ENCODE measurements at regions not wholly inside any gene's neighbourhood (a gene's known extent, or its start where the extent isn't known, plus 50 kb on each side); places are given as distances from the start of the nearest gene placed in this dataset.

- ATAC-seq (no peak), DNase-seq (ENCODE audit: low read depth, low spot score) (no peak), FAIRE-seq (no peak)
- ChIA-PET CTCF (no interaction called here), POLR2A (no interaction called here), RAD21 (ENCODE audit: unreplicated experiment) (no interaction called here), SMC1A (ENCODE audit: uncharacterized antibody, unreplicated experiment) (no interaction called here)
- H3K79me2 ChIP-seq (ENCODE audit: control insufficient read depth, insufficient read depth, low read length): no peaks in the 10 kb centered on the region
- no peak overlapping the region for H2AFZ ChIP-seq (ENCODE audit: control insufficient read depth, low read depth, low read length)
- no peaks in the 10 kb centered on the region for H4K20me1 ChIP-seq (ENCODE audit: control insufficient read depth, insufficient read depth)
- TF ChIP-seq SMAD5 (IDR thresholded peaks at IDR 0.05; ENCODE audit: low read depth): no peak
- TF ChIP-seq RFX5 (IDR thresholded peaks at IDR 0.05; ENCODE audit: low read depth, low read length): no peak
- no peak for TF ChIP-seq TCF7 (IDR thresholded peaks at IDR 0.05; ENCODE audit: borderline replicate concordance)
- TF ChIP-seq KLF5 (IDR thresholded peaks at IDR 0.05; ENCODE audit: partially characterized antibody): no peak
- TF ChIP-seq PAX5 (IDR thresholded peaks at IDR 0.05; ENCODE audit: borderline replicate concordance, low read depth, low read length): no peak
- TF ChIP-seq CHD2 (IDR thresholded peaks at IDR 0.05; ENCODE audit: borderline replicate concordance, low read depth, low read length): no peak
- no peak for TF ChIP-seq SUZ12 (IDR thresholded peaks at IDR 0.05; ENCODE audit: unreplicated experiment)
- no peak for TF ChIP-seq ZNF622 (IDR thresholded peaks at IDR 0.05)
- no peak for TF ChIP-seq ZBTB33 (IDR thresholded peaks at IDR 0.05)
- BruUV-seq (replicated peaks): no TSS peak
- no peaks in the 10 kb centered on the region for H3K9me3 ChIP-seq (replicated peaks; ENCODE audit: control insufficient read depth, insufficient read depth, low read length)
- H3K27ac ChIP-seq (ENCODE audit: control insufficient read depth, insufficient read depth): no peak overlapping the region
- no peak overlapping the region for H3K9ac ChIP-seq (ENCODE audit: control insufficient read depth, insufficient read depth, low read length)
- no peaks in the 10 kb centered on the region for H3K27me3 ChIP-seq (replicated peaks in 1 of 2; ENCODE audit: control insufficient read depth in 2 of 2, insufficient read depth in 2 of 2, low read length in 1 of 2)
- intact Hi-C loops (cut with micrococcal nuclease; ENCODE audit: unreplicated experiment) (no loop called here), in situ Hi-C loops (cut with MboI) (no loop called here)
- 45% methylated on average over 5 of the region's 5 CpGs for WGBS (ENCODE audit: insufficient coverage, insufficient replicate concordance, low lambda C conversion rate, missing lambda C conversion rate)
- no peaks in the 10 kb centered on the region for H3K36me3 ChIP-seq (ENCODE audit: control insufficient read depth in 2 of 2, insufficient read depth in 2 of 2, low read length in 1 of 2)
- H3K4me2 ChIP-seq (ENCODE audit: control insufficient read depth, insufficient read depth): no peak overlapping the region
- no peak overlapping the region for H3K4me3 ChIP-seq
- H3K4me1 ChIP-seq (ENCODE audit: control insufficient read depth, insufficient read depth, low read length): no peaks in the 10 kb centered on the region
Observed at GRCh38 chr13:61277586-61278276, 137.9 kb downstream of the PCDH20 start.

All from GM12878 (cell line).